SK-N-MC (cell line): ENCODE measurements at regions not wholly inside any gene's neighbourhood (a gene's known extent, or its start where the extent isn't known, plus 50 kb on each side); places are given as distances from the start of the nearest gene placed in this dataset.

ENCODE experiments used
- DNase-seq: peaks from one replicate; pipeline ENCODE4 v3.0.0-alpha.2; 2011; ENCODE audit warnings: low read depth, low spot score
- H3K27ac ChIP-seq: fragments of 200-600 bp; sonication (generic); 2 replicates; pipeline ENCODE4 v1.5.1; 2016; ENCODE audit warnings: mixed run types
- H3K36me3 ChIP-seq: fragments of 200-600 bp; sonication (generic); 2 replicates; pipeline ENCODE4 v1.6.1; 2017; ENCODE audit warnings: antibody characterized with exemption, low read length, mixed read lengths; ENCODE audit not compliant: insufficient read depth
- H3K4me3 ChIP-seq: fragments of 200-600 bp; sonication (generic); 2 replicates; pipeline ENCODE4 v1.5.1; 2016
- H3K9ac ChIP-seq: fragments of 200-600 bp; sonication (generic); 2 replicates; pipeline ENCODE4 v1.8.0; 2017; ENCODE audit warnings: mixed run types, mixed read lengths; ENCODE audit not compliant: insufficient read length
- H3K9me3 ChIP-seq: fragments of 200-600 bp; sonication (generic); 2 replicates; pipeline ENCODE4 v1.6.1; 2017; ENCODE audit warnings: low read depth, mild to moderate bottlenecking, antibody characterized with exemption, low read length, moderate library complexity, mixed read lengths
- EZH2 ChIP-seq: fragments of 200-600 bp; sonication (generic); IDR thresholded peaks from one replicate; pipeline ENCODE4 v1.6.1; 2017; ENCODE audit warnings: antibody characterized with exemption
- FOXP2 ChIP-seq: optimal IDR thresholded peaks from 2 replicates; pipeline ENCODE3; 2011; ENCODE audit warnings: mild to moderate bottlenecking, moderate library complexity; ENCODE audit not compliant: insufficient read depth; ENCODE audit errors: extremely low read length, control extremely low read depth
- POLR2AphosphoS5 ChIP-seq: IDR thresholded peaks from 2 replicates; pipeline ENCODE4 v1.6.1; 2012; ENCODE audit warnings: mild to moderate bottlenecking, low read depth, low read length, borderline replicate concordance

DNA sequence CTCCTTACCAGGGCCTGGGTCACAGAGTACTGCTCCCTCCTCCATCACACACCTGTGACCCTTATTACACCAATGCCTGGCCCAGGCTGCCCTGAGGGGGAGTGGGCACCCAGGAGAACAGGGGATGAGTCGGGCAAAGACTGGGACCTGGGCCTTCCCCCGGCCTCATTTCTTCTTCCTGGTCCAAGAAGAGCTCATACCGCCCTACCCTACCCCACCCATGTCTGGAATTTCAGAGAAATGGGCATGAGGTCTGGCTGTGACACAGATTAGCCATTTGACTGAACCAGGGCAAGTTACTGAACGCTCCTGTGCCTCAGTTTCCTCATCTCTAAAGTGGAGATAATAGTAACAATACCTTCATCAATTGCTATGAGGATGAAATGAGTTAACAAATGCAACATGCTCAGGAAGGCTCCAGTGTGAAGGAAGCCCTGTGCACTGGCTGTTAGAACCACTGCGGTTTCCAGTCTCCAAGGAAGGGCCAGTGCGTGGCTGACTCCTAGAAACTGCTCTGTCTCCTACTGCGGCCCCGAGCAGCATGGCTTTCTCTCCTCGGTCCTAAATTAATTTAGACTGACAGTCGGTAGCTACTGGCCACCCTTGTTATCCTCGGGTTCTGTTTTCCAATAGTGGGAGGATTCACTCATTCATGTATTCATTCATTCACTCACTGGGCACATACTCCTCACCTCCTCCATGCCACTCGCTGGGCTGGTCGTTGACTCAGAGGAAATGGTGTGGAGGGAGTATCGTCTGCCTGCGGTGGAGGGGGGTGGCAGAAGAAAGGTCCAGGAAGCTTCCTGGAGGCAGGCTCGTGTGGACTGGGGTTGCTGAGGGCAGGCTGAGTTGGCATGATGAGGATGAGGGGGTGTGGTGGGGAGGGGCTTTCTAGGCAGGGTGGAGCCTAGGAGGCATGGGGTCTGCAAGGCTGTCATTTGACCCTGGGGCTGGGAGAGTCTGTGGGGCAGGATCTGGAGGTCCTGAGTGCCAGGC is 175.6 kb downstream of the GLI2 start:
- no peaks in the 10 kb centered on the region for H3K36me3 ChIP-seq
- no peak overlapping the region for H3K4me3 ChIP-seq
- no peaks in the 10 kb centered on the region for H3K9me3 ChIP-seq
- H3K9ac ChIP-seq: no peak overlapping the region
- DNase-seq: no peak
- H3K27ac ChIP-seq: no peak overlapping the region
- TF ChIP-seq FOXP2 (no peak), POLR2AphosphoS5 (no peak), EZH2 (no peak)

DNA sequence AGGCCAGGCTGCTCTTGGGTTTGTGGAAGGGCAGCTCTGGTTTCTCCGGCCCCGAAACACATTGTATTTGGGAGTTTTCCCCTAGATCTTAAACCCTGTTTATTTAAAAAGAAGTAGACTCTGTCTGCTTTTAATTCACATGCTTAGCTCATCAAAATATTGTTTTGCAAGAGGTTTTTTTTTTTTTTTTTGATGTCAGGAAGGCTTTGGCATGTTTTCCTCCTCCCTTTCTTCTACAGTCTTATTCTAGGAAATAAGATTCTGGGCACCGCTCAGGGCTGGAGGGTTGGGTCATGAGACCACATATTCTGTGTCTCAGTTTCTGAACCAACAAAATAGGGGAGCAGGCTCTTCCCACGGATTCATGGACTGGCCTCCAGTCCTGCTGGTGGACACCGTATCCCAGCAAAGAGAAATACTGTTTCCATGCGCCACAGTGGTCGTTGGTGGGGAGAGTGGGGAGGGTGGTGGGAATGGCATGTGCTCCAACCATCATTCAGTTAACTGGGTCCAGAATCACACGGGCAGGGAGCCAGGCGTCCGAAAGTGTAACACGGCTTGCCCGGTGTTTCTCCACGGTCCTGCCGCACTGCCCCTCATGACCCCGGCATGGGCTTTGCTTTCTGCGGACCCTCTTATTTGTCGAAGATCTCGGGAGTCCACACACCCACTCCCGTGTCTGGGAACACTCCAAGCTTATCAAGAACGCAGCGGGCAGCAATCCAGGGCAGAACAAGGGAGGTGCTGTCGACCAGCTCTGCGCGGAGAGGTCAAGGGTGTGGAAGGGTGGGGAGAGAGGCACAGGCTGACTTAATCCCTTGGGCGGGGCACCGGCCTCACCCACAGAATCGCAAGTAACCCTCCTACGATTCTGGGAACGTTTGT is 176.7 kb downstream of the GLI2 start:
- no peaks in the 10 kb centered on the region for H3K9me3 ChIP-seq
- no peak overlapping the region for H3K9ac ChIP-seq
- H3K4me3 ChIP-seq: no peak overlapping the region
- DNase-seq: no peak
- no peaks in the 10 kb centered on the region for H3K36me3 ChIP-seq
- TF ChIP-seq POLR2AphosphoS5 (no peak), FOXP2 (no peak)
- H3K27ac ChIP-seq: no peak overlapping the region

DNA sequence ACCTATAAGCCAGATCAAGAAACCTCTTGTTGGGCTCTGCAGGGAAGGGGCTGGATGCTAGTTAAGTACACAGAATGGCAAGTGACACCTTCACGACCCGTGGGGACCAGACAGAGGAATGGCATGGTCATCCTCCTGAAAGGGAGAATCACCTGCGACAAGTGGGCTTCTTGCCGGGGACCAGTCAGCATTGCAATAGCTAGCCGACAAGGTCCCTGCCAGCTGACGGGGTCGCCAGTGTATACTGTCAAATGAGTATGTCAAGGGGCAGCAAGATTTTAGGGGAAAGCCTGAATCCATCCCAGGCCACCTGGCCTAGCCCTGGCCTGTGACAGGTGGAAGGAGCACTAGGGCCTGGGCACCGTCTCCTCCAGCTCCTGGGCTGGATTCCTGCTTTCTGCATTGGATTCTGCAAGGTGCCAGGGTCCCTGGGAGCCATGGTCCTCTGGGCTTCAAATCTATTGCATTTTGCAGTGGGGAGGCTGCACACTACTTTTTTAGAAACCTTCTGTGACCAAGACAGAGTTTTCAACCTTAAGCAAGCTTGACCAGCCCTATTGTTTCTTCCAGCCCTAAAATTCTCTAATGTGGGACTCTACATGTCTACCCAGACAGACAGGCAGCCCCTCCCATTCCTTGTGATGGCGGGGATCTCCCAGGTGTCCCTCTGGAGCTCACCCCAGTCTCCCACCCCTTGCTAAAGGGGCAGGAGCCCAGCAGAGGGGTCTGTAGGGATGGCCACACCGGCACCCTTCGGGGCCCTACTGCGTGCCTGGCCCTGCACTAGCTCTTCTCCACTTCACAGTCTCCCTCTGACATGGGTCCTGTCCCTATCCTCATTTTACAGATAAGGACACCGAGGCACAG is 178.5 kb downstream of the GLI2 start:
- Histone ChIP-seq H3K4me3 (no peak overlapping the region), H3K36me3 (no peaks in the 10 kb centered on the region), H3K9me3 (no peaks in the 10 kb centered on the region), H3K27ac (no peak overlapping the region), H3K9ac (no peak overlapping the region)
- DNase-seq: no peak
- TF ChIP-seq EZH2: no peak
- no peak for TF ChIP-seq FOXP2
- no peak for TF ChIP-seq POLR2AphosphoS5

DNA sequence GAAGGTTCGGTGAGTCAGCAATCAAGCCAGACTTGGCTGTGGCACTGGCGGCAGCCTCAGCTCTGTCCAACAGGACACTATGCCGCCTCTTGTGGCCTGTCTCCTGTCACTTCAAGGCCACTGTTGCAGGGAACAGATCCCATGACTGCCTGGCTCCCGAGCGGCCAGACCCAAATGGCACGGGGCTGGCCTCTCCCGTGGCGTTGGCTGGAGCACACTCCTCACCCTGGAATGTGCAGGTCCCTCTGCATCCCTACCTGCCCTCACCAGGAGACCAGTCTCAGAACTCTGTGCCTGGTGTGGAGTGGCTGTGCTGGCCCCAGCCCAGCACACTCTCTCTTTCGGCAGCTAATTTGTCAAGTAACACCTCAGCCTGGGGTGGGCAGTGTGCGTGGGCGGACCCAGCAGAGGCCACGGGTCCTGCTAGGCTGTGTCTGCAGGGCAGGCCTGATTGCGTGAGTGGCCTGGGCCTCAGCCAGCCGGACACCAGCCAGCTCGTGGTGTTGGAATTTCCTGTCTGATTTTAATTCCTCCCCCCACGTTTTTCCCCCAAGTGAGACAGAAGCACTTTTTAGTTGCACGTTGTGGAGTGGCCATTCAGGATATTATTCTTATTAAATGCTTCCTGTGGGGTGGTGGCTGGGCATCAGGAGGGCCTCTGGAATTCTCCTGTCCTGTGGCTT is 179.3 kb downstream of the GLI2 start:
- Histone ChIP-seq H3K9ac (no peak overlapping the region), H3K9me3 (no peaks in the 10 kb centered on the region), H3K4me3 (no peak overlapping the region), H3K27ac (no peak overlapping the region), H3K36me3 (no peaks in the 10 kb centered on the region)
- DNase-seq: no peak
- TF ChIP-seq EZH2 (no peak), POLR2AphosphoS5 (no peak), FOXP2 (no peak)

DNA sequence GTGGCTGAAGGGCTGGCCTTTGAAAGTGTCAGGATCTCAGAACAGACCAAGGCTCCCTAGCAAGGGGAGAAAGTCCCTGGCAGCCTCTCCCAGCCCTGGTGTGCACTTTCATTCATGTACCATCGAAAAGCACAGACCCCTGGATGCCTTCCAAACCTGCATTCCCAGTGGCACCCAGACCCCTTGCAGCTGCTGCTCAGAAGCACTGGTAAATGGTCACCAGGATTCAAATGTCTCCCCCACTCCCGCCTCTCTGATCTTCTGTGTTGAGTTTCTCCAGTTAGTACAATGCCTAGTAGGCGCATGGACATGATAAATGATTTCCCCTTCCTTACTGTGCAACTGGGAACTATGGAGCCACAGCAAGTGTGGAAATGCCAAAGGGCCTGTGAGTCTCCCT is 180.0 kb downstream of the GLI2 start:
- H3K9me3 ChIP-seq: no peaks in the 10 kb centered on the region
- no peak overlapping the region for H3K9ac ChIP-seq
- H3K27ac ChIP-seq: no peak overlapping the region
- H3K4me3 ChIP-seq: no peak overlapping the region
- no peaks in the 10 kb centered on the region for H3K36me3 ChIP-seq
- no peak for TF ChIP-seq FOXP2
- no peak for TF ChIP-seq POLR2AphosphoS5
- no peak for TF ChIP-seq EZH2
- no peak for DNase-seq

DNA sequence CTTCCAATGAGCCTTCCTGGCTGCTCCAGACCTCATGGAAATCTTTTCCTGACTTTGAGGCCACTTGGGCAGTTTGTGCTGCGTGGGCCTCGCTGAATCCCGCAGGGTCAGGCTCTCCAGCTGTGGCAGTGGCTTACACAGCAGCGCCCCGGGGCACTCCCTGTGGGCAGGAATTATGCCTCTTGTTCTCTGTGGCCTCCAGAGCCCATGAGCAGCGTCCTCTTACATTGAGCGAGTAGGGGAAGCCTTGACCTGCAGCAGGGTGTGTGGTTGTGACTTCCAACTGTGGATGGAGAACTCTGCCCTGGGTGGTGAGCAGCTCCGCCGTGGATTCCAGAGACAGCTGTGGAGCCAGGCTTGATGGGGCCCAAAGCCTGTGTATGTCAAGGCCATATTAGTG is 180.8 kb downstream of the GLI2 start:
- H3K27ac ChIP-seq: no peak overlapping the region
- TF ChIP-seq FOXP2 (no peak), EZH2 (no peak), POLR2AphosphoS5 (no peak)
- H3K36me3 ChIP-seq: no peaks in the 10 kb centered on the region
- no peak overlapping the region for H3K9ac ChIP-seq
- no peak for DNase-seq
- H3K4me3 ChIP-seq: no peak overlapping the region
- H3K9me3 ChIP-seq: no peaks in the 10 kb centered on the region

DNA sequence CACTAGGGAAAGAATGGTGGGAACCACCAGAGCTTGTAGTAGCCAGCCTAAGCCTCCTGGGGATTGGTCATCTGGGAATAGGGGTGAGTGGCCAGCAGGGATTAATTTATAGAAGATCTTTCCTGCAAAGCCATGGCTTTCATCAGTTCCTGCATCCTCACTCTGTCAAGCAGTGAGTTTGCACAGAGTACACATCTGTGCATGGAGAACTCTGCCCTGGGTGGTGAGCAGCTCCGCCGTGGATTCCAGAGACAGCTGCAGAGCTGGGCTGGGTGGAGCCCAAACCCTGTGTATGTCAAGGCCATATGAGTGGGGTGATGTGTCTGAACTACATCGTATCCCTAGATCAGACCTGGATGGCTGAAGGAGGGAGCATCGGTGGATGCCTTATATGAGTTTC is 182.2 kb downstream of the GLI2 start:
- H3K4me3 ChIP-seq: no peak overlapping the region
- TF ChIP-seq EZH2 (no peak), POLR2AphosphoS5 (no peak), FOXP2 (no peak)
- no peaks in the 10 kb centered on the region for H3K9me3 ChIP-seq
- H3K36me3 ChIP-seq: no peaks in the 10 kb centered on the region
- DNase-seq: no peak
- no peak overlapping the region for H3K27ac ChIP-seq
- no peak overlapping the region for H3K9ac ChIP-seq

DNA sequence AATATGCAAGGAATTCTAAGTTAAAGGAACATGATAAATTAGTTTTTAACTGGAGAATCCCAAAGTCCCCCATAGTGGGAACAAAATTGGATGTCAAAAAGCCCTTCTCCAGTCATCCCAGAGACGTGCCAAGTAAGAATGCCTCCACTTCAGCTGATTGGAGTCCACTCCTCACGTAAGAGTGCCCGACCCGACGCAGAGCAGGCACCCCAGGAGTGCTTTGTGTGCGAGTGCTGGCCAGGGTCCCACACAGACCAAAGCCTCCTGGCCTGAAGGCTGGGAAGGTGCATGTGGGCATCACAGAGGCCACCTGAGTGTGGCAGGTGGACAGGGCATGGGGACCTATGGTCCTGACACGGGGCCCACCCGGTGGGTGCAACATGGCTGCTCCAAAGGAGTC is 183.5 kb downstream of the GLI2 start:
- TF ChIP-seq POLR2AphosphoS5 (no peak), EZH2 (no peak), FOXP2 (no peak)
- no peak for DNase-seq
- no peaks in the 10 kb centered on the region; the same call in 1 of the 2 replicates for H3K36me3 ChIP-seq
- H3K4me3 ChIP-seq: no peak overlapping the region
- H3K9me3 ChIP-seq: no peaks in the 10 kb centered on the region
- no peak overlapping the region for H3K27ac ChIP-seq
- no peak overlapping the region for H3K9ac ChIP-seq
